ENCODE measurements at regions not wholly inside any gene's neighbourhood (a gene's known extent, or its start where the extent isn't known, plus 50 kb on each side); places are given as distances from the start of the nearest gene placed in this dataset.

DNA sequence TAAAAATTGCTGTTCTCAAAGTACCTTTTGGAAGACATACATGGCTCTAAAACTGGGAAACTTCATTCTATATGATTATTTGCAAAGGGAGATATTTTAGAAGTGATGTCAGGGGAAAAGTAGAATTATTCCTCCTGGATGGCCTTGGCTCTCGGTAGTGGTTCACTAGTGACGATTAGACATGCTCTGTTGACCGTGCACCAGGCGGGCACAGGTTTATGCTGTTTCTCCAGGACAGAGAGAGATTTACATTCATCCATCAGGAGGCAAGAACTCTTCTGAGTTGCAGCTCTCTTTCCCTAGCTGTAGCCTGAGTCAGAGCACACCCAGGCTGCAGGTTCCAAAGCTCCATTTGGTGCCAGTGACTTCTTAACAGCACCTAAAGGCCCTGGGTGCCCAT, 184.9 kb upstream of the WDR11 start:
- H4K20me1 ChIP-seq: no peaks in the 10 kb centered on the region
- H3K9me3 ChIP-seq: no peaks in the 10 kb centered on the region
- H3K4me2 ChIP-seq: no peak overlapping the region
- H3K36me3 ChIP-seq: no peaks in the 10 kb centered on the region
- H3K27me3 ChIP-seq: no peaks in the 10 kb centered on the region
- no peak overlapping the region for H3K9ac ChIP-seq
- no peak for TF ChIP-seq Cebpa-rat (IDR thresholded peaks at IDR 0.05)
- H3K27ac ChIP-seq: no peak overlapping the region
- no peaks in the 10 kb centered on the region for H3K4me1 ChIP-seq
- no peak overlapping the region for H3K4me3 ChIP-seq

DNA sequence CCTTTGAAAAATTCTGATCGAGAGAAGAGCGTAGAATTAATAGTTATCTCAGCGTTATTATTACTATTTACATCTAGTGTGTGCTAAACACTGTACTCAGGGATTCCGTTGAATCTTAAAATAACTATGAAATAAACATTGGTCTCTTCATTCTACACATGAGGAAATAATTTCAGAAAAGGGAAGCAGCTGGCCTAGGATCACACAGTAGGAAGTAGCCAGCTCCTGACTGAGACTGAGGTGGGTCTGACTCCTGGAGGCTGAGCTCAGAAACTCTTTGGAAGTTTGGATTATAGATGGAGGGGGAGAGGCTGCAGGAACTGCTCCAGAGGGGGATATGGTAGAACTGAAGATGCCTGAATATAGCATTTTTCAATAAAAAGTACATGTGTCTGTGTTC, 183.9 kb upstream of the WDR11 start:
- Histone ChIP-seq H3K9ac (no peak overlapping the region), H3K4me2 (no peak overlapping the region), H3K4me1 (no peaks in the 10 kb centered on the region), H3K4me3 (no peak overlapping the region), H3K27ac (no peak overlapping the region), H3K36me3 (no peaks in the 10 kb centered on the region), H3K27me3 (no peaks in the 10 kb centered on the region), H3K9me3 (no peaks in the 10 kb centered on the region), H4K20me1 (no peaks in the 10 kb centered on the region)
- TF ChIP-seq Cebpa-rat (IDR thresholded peaks at IDR 0.05): no peak

DNA sequence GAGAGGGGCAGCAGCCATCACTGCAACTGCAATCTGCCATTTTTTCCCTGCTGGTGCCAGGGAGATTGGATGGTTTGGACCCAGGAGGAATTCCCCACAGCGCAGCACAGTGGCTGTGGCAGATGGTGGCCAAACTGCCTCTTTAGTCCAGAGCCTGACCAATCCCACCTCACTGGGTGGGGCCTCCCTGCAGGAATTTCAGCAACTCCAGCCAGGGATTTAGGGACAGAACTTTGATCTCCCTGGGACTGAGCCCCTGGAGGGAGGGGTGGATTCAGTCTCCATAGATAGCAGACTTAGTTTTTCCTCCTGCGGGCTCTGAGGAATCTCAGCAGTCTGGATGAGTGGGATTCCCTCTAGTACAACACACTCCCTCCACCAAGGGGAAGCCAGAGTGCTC, 179.7 kb upstream of the WDR11 start:
- no peak overlapping the region for H3K4me2 ChIP-seq
- H3K4me1 ChIP-seq: no peaks in the 10 kb centered on the region
- peaks cover 3% of the 10 kb centered on the region; the same call in 1 of the 2 replicates for H3K9me3 ChIP-seq
- no peak for TF ChIP-seq Cebpa-rat (IDR thresholded peaks at IDR 0.05)
- H3K27ac ChIP-seq: no peak overlapping the region
- H4K20me1 ChIP-seq: no peaks in the 10 kb centered on the region
- H3K27me3 ChIP-seq: no peaks in the 10 kb centered on the region
- no peak overlapping the region for H3K9ac ChIP-seq
- no peaks in the 10 kb centered on the region for H3K36me3 ChIP-seq
- no peak overlapping the region for H3K4me3 ChIP-seq

DNA sequence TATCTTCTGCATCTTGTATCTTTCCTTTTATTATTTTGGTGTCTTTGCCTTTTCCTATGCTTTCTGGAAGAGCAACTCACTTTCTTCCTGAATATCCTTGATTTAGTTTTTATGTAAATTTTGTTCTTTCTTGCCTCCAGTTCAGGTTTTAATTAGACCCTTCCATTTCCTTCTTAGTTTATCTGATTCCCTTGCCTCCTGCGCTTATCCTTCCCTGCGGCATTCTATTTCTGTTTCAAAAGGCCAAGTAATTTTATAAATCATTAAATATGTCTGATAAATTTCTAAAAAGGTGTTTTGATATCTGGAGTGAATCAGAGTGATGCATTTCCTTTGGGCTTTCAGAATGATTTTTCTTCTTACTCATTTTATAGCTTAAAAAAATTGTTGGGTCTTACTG, 167.7 kb upstream of the WDR11 start:
- TF ChIP-seq Cebpa-rat (IDR thresholded peaks at IDR 0.05): no peak

DNA sequence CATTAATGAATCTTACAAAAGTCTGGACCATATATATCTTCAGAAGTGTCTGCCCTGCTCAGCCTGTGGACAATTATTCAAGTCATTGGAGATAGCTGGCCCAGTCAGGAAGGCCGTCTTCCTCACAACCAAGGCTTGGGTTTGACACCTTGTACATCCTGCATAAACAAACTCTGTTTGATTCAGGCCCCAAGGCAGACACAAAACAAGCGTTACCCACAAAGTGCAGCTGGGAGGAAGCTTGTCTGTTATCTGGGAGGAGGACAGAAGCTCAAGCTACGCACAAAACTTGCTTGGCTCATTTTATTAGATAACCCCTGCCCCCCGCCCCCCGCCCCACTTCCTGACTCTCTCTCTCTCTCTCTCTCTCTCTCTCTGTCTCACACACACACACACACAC, 166.9 kb upstream of the WDR11 start:
- TF ChIP-seq Cebpa-rat (IDR thresholded peaks at IDR 0.05): no peak
- Histone ChIP-seq H3K36me3 (no peaks in the 10 kb centered on the region), H3K27me3 (no peaks in the 10 kb centered on the region), H3K4me2 (no peak overlapping the region), H3K9me3 (no peaks in the 10 kb centered on the region), H3K4me3 (no peak overlapping the region), H3K4me1 (no peaks in the 10 kb centered on the region), H4K20me1 (no peaks in the 10 kb centered on the region), H3K27ac (no peak overlapping the region), H3K9ac (no peak overlapping the region)

More for the DNA sequence above, 167.7 kb upstream of the WDR11 start:
- H3K36me3 ChIP-seq: no peaks in the 10 kb centered on the region
- no peak overlapping the region for H3K27ac ChIP-seq
- no peak overlapping the region for H3K4me2 ChIP-seq
- no peaks in the 10 kb centered on the region for H3K4me1 ChIP-seq
- H3K27me3 ChIP-seq: no peaks in the 10 kb centered on the region
- H3K4me3 ChIP-seq: no peak overlapping the region
- H4K20me1 ChIP-seq: no peaks in the 10 kb centered on the region
- H3K9ac ChIP-seq: no peak overlapping the region
- no peaks in the 10 kb centered on the region for H3K9me3 ChIP-seq

DNA sequence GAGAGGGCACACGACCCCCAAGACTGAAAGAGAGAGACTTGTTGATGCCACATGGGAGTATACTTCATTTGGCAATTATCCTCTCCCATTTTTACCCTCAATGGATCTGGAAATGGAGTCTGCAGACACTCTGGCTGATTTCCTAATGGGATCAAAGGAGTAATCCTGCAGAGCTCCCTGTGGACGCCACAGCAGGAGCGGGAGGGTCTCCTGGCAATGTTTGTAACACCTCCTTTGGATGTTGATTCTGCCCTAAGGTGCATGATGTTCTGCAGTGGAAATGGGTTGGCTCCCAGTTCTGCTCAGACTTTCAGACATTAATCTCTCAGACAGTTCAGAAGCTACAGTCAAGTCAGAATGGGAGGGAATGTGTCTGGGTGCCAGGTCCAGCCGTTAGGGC, 166.0 kb upstream of the WDR11 start:
- H3K4me1 ChIP-seq: no peaks in the 10 kb centered on the region
- no peak overlapping the region for H3K4me2 ChIP-seq
- H3K4me3 ChIP-seq: no peak overlapping the region
- no peaks in the 10 kb centered on the region for H3K9me3 ChIP-seq
- TF ChIP-seq Cebpa-rat (IDR thresholded peaks at IDR 0.05): no peak
- H3K27me3 ChIP-seq: no peaks in the 10 kb centered on the region
- H3K27ac ChIP-seq: no peak overlapping the region
- no peak overlapping the region for H3K9ac ChIP-seq
- H3K36me3 ChIP-seq: no peaks in the 10 kb centered on the region
- no peaks in the 10 kb centered on the region for H4K20me1 ChIP-seq

DNA sequence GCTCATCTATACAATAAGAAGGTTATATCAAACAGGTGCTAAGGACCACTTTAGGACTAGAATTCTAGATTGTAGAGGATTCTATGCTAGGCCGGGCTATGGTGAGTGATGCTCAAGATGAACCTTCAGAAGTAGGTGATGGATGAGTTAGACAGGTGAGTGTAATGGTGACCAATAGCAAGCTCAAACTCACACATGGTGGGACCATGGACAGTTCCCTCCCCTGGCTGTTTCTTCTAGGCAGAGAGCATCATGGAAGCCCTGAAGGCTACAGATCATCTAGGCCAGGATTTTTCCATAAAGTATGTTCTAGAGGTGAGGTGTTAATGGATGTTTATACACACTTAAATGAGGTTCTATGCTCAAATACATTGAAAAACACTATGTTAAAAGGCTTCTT, 162.2 kb upstream of the WDR11 start:
- no peak overlapping the region for H3K9ac ChIP-seq
- no peak for TF ChIP-seq Cebpa-rat (IDR thresholded peaks at IDR 0.05)
- no peaks in the 10 kb centered on the region for H3K27me3 ChIP-seq
- no peaks in the 10 kb centered on the region for H4K20me1 ChIP-seq
- H3K4me2 ChIP-seq: no peak overlapping the region
- no peaks in the 10 kb centered on the region for H3K4me1 ChIP-seq
- no peak overlapping the region for H3K4me3 ChIP-seq
- H3K36me3 ChIP-seq: no peaks in the 10 kb centered on the region
- no peak overlapping the region for H3K27ac ChIP-seq
- H3K9me3 ChIP-seq: peaks cover 6% of the 10 kb centered on the region; the same call in 1 of the 2 replicates

DNA sequence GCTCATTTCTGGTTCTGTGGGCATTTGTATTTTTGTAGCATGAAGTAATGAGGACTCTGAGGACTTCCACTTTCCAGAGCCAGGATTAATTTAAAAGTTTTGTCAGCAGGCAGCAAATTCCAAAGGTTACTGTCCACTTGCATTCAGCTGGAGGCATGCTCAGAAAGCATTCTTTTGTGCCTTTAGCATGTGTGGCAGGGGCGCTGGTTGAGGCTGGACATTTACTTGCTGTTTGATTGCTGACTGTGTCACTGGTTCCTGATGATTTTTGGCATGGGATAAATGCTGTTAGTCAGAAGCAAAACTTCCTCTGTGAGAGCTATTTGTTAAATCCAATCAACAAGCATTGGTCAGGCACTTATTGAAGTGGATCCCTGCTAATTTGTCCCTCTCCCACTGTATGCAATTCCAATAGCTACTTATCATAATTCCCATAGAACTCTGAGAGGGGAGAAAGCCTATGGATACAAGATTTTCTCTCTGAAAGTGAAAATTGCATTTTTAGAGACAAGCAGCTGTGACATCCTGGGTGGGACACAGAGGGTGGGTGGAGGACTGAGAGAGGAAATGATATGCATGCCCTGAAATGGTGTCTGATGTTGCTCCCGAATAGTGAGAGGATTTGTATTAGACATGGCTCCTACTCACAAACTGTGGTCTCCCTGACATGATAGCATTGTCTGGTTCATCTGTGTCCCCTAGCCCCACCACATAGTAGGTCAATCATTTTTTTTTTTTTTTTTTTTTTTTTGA, 161.2 kb upstream of the WDR11 start:
- no peak overlapping the region for H3K4me3 ChIP-seq
- H3K27ac ChIP-seq: no peak overlapping the region

DNA sequence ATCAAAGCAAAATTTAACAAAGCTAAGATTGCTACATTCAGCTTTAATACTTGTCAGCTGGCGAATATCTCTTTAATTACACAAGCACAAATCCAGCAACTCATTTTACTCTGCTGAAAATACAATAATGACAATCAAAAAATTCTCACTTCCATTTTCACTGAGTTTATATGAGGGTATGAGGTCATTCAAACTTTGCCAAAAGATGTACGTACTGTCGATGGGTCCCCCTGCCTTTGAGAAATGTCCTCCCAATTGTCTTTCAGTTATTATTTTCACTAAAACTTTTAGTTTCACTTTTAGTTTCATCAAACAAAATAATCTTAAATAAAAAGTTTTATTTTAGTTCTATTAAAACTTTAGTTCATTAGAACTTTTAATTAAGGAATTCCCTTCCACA, 159.5 kb upstream of the WDR11 start:
- H3K4me2 ChIP-seq: no peak overlapping the region
- no peak for TF ChIP-seq Cebpa-rat (IDR thresholded peaks at IDR 0.05)
- peaks cover 6% of the 10 kb centered on the region; the same call in 1 of the 2 replicates for H3K9me3 ChIP-seq
- no peaks in the 10 kb centered on the region for H3K4me1 ChIP-seq
- no peaks in the 10 kb centered on the region for H4K20me1 ChIP-seq
- no peak overlapping the region for H3K9ac ChIP-seq
- no peak overlapping the region for H3K27ac ChIP-seq
- H3K36me3 ChIP-seq: no peaks in the 10 kb centered on the region
- no peaks in the 10 kb centered on the region for H3K27me3 ChIP-seq
- H3K4me3 ChIP-seq: no peak overlapping the region

More for the DNA sequence above, 161.2 kb upstream of the WDR11 start:
- Histone ChIP-seq H3K4me2 (no peak overlapping the region), H3K9me3 (peaks cover 6% of the 10 kb centered on the region; the same call in 1 of the 2 replicates), H3K4me1 (no peaks in the 10 kb centered on the region), H3K27me3 (no peaks in the 10 kb centered on the region), H4K20me1 (no peaks in the 10 kb centered on the region), H3K36me3 (no peaks in the 10 kb centered on the region), H3K9ac (no peak overlapping the region)
- TF ChIP-seq Cebpa-rat (IDR thresholded peaks at IDR 0.05): no peak

DNA sequence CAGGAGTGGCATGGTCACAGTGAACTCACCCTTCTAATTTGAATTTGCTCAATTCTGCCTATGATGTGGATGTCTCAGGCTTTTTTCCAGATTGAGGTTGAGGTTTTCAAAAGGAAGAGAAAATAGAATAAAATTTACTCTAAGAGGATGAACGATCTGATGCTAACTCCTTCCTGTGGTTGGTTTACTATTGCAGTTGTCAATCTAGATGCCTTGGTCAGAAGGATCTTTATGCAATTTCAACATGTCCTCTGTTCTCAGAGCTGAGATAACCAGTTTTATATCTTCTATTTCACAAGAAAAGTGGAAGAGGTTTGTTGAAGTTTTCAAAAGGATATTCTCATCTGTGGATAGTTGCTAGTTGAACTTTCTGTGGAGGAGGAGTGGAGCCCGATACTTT, 150.7 kb upstream of the WDR11 start:
- Histone ChIP-seq H3K4me1 (no peaks in the 10 kb centered on the region), H3K4me3 (no peak overlapping the region)
- no peak for TF ChIP-seq Cebpa-rat (IDR thresholded peaks at IDR 0.05)

DNA sequence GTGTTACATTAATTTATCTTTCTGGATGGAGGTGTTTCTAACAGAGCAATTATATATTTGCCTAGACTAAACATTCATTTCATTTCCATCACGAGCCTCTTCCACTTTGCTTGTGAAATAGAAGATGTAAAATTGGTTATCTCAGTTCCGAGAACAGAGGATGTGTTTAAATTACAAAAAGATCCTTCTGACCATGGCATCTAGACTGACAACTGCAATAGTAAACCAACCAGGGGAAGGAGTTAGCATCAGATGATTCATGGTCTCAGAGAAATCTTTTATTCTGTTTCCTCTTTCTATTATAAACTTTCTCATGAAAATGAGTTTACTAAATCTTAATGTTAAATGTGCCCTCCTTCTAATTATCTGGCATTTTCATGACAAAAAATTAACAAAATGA, 149.8 kb upstream of the WDR11 start:
- Histone ChIP-seq H3K4me1 (no peaks in the 10 kb centered on the region), H3K9ac (no peak overlapping the region), H4K20me1 (no peaks in the 10 kb centered on the region), H3K27me3 (no peaks in the 10 kb centered on the region), H3K4me3 (no peak overlapping the region), H3K27ac (no peak overlapping the region), H3K9me3 (peaks cover 20% of the 10 kb centered on the region), H3K4me2 (no peak overlapping the region), H3K36me3 (no peaks in the 10 kb centered on the region)
- TF ChIP-seq Cebpa-rat (IDR thresholded peaks at IDR 0.05): no peak

More for the DNA sequence above, 150.7 kb upstream of the WDR11 start:
- Histone ChIP-seq H3K36me3 (no peaks in the 10 kb centered on the region), H4K20me1 (no peaks in the 10 kb centered on the region), H3K9me3 (peaks cover 20% of the 10 kb centered on the region), H3K27ac (no peak overlapping the region), H3K9ac (no peak overlapping the region), H3K4me2 (no peak overlapping the region), H3K27me3 (no peaks in the 10 kb centered on the region)

All from BLaER1 (cell line).